ENCODE measurements at regions not wholly inside any gene's neighbourhood (a gene's known extent, or its start where the extent isn't known, plus 50 kb on each side); places are given as distances from the start of the nearest gene placed in this dataset.
"Not testable (repeated sequence)": the region's sequence is repeated elsewhere in the genome, so short reads cannot be mapped to it uniquely, and the experiment has no call there.

DNA sequence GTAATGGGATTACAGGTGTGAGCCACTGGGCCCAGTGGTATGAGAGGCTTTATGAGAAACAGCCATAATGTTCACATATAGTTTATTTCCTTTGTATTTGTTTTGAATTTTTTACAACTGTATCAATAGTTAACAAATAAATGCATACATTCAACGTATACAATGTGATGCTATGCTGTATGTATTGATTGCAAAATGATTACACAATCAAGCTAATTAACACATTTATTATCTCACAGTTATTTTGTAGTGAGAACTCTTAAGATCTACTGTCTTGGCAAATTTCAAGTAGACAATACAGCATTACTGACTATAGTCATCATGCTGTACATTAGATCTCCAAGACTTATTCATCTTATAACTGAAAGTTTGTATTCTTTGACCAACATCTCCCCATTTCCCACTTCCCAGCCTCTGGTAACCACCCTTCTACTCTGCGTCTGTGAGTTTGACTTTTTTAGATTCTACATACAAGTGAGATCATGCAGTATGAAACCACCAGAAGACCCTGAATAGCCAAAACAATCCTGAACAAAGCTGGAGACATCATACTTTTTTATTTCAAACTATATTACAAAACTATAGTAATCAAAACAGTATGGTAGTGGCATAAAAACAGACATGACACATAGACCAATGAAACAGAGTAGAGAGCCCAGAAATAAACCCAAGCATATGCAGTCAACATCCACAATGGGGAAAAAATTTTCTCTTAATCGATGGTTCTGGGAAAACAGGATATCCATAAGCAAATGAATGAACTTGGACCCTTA is 157.2 kb upstream of the RREB1 start:
- ChIA-PET CTCF (no interaction called here), POLR2A (no interaction called here)
- H3K27ac ChIP-seq (ENCODE audit: low read depth, low read length) = no peak overlapping the region
- H3K9me3 ChIP-seq (ENCODE audit: low read length) = no peaks in the 10 kb centered on the region
- H3K27ac Mint-ChIP-seq = no peak overlapping the region
- H3K4me1 ChIP-seq (ENCODE audit: insufficient read depth, low read length) = no peaks in the 10 kb centered on the region
- no peak overlapping the region for H3K4me3 ChIP-seq (ENCODE audit: low read length)
- H3K27me3 Mint-ChIP-seq = peaks cover 3 to 8% of the 10 kb centered on the region in 2 donors
- peaks cover 0 to 3% (median 2%) of the 10 kb centered on the region in 3 donors for H3K36me3 Mint-ChIP-seq
- H3K4me1 Mint-ChIP-seq = no peaks in the 10 kb centered on the region
- H3K4me3 Mint-ChIP-seq = no peak overlapping the region
- DNase-seq = no peak
- peaks cover 7 to 14% (median 12%) of the 10 kb centered on the region in 5 donors for H3K9me3 Mint-ChIP-seq
- H3K36me3 ChIP-seq (ENCODE audit: insufficient read depth, low read length) = no peaks in the 10 kb centered on the region
- H3K27me3 ChIP-seq (ENCODE audit: insufficient read depth, low read length, poor library complexity, severe bottlenecking) = no peaks in the 10 kb centered on the region

- H3K4me3 ChIP-seq (ENCODE audit: low read length) = no peak overlapping the region
- Mint-ChIP-seq H3K36me3 (peaks cover 0 to 3% (median 2%) of the 10 kb centered on the region in 3 donors), H3K9me3 (peaks cover 7 to 14% (median 12%) of the 10 kb centered on the region in 5 donors), H3K4me3 (no peak overlapping the region), H3K27me3 (peaks cover 3 to 9% of the 10 kb centered on the region in 2 donors), H3K27ac (no peak overlapping the region), H3K4me1 (no peaks in the 10 kb centered on the region)
- no peaks in the 10 kb centered on the region for H3K9me3 ChIP-seq (ENCODE audit: low read length)
- no peaks in the 10 kb centered on the region for H3K4me1 ChIP-seq (ENCODE audit: insufficient read depth, low read length)
- no peak overlapping the region for H3K27ac ChIP-seq (ENCODE audit: low read depth, low read length)
- ChIA-PET CTCF (no interaction called here), POLR2A (no interaction called here)
- no peaks in the 10 kb centered on the region for H3K27me3 ChIP-seq (ENCODE audit: insufficient read depth, low read length, poor library complexity, severe bottlenecking)
- DNase-seq = no peak
- H3K36me3 ChIP-seq (ENCODE audit: insufficient read depth, low read length) = no peaks in the 10 kb centered on the region
Observed at GRCh38 chr6:6951355-6951754, 156.4 kb upstream of the RREB1 start.

GRCh38 chr6:6952484-6952883 is 155.3 kb upstream of the RREB1 start:
- peaks cover 0 to 3% (median 3%) of the 10 kb centered on the region in 3 donors for H3K36me3 Mint-ChIP-seq
- H3K9me3 ChIP-seq (ENCODE audit: low read length) = no peaks in the 10 kb centered on the region
- no peak overlapping the region for H3K27ac Mint-ChIP-seq
- no peaks in the 10 kb centered on the region for H3K27me3 ChIP-seq (ENCODE audit: insufficient read depth, low read length, poor library complexity, severe bottlenecking)
- H3K4me1 Mint-ChIP-seq = no peaks in the 10 kb centered on the region
- ChIA-PET POLR2A (no interaction called here), CTCF (interaction anchor here (1.4 kb wide), 1 partner anchor 8 kb away, joined by 4 read pairs; no protein-coding TSS in a partner anchor)
- DNase-seq = no peak
- no peaks in the 10 kb centered on the region for H3K36me3 ChIP-seq (ENCODE audit: insufficient read depth, low read length)
- H3K9me3 Mint-ChIP-seq = peaks cover 7 to 14% (median 12%) of the 10 kb centered on the region in 5 donors
- H3K4me1 ChIP-seq (ENCODE audit: insufficient read depth, low read length) = no peaks in the 10 kb centered on the region
- no peak overlapping the region for H3K4me3 ChIP-seq (ENCODE audit: low read length)
- no peak overlapping the region for H3K27ac ChIP-seq (ENCODE audit: low read depth, low read length)
- peaks cover 6 to 14% of the 10 kb centered on the region in 2 donors for H3K27me3 Mint-ChIP-seq
- H3K4me3 Mint-ChIP-seq = no peak overlapping the region

- H3K27ac ChIP-seq (ENCODE audit: low read depth, low read length); H3K27ac Mint-ChIP-seq; H3K4me1 Mint-ChIP-seq; H3K4me3 Mint-ChIP-seq; H3K36me3 Mint-ChIP-seq; H3K4me1 ChIP-seq (ENCODE audit: insufficient read depth, low read length); H3K4me3 ChIP-seq (ENCODE audit: low read length); H3K36me3 ChIP-seq (ENCODE audit: insufficient read depth, low read length); H3K27me3 ChIP-seq (ENCODE audit: insufficient read depth, low read length, poor library complexity, severe bottlenecking); POLR2A ChIA-PET; H3K9me3 ChIP-seq (ENCODE audit: low read length); DNase-seq: not testable (repeated sequence)
- Mint-ChIP-seq H3K27me3 (peaks cover 6 to 14% of the 10 kb centered on the region in 2 donors), H3K9me3 (peaks cover 7 to 14% (median 12%) of the 10 kb centered on the region in 5 donors)
- CTCF ChIA-PET = interaction anchor here (1.4 kb wide), 1 partner anchor 8 kb away, joined by 4 read pairs; no protein-coding TSS in a partner anchor
Observed at GRCh38 chr6:6952927-6953326, 154.8 kb upstream of the RREB1 start.

GRCh38 chr6:6960571-6961251 is 147.1 kb upstream of the RREB1 start:
- Histone ChIP-seq H3K9me3 (ENCODE audit: low read length) (no peaks in the 10 kb centered on the region), H3K36me3 (ENCODE audit: insufficient read depth, low read length) (no peaks in the 10 kb centered on the region), H3K4me1 (ENCODE audit: insufficient read depth, low read length) (no peaks in the 10 kb centered on the region), H3K27ac (ENCODE audit: low read depth, low read length) (no peak overlapping the region), H3K4me3 (ENCODE audit: low read length) (no peak overlapping the region), H3K27me3 (ENCODE audit: insufficient read depth, low read length, poor library complexity, severe bottlenecking) (no peaks in the 10 kb centered on the region)
- no peak for DNase-seq
- CTCF ChIA-PET = interaction anchor here (1.6 kb wide), 1 partner anchor 8 kb away, joined by 4 read pairs; no protein-coding TSS in a partner anchor
- H3K27ac Mint-ChIP-seq = no peak overlapping the region
- H3K9me3 Mint-ChIP-seq = peaks cover 0 to 2% (median 0%) of the 10 kb centered on the region in 5 donors
- H3K4me3 Mint-ChIP-seq = no peak overlapping the region
- POLR2A ChIA-PET = no interaction called here
- H3K36me3 Mint-ChIP-seq = peaks cover 0 to 1% (median 0%) of the 10 kb centered on the region in 3 donors
- H3K27me3 Mint-ChIP-seq = peaks cover 5 to 22% of the 10 kb centered on the region in 2 donors
- no peaks in the 10 kb centered on the region for H3K4me1 Mint-ChIP-seq

- Mint-ChIP-seq H3K9me3 (peaks cover 0 to 2% (median 0%) of the 10 kb centered on the region in 5 donors), H3K4me1 (no peaks in the 10 kb centered on the region), H3K27ac (no peak overlapping the region), H3K36me3 (no peaks in the 10 kb centered on the region), H3K4me3 (no peak overlapping the region), H3K27me3 (peaks cover 2 to 16% of the 10 kb centered on the region in 2 donors)
- Histone ChIP-seq H3K36me3 (ENCODE audit: insufficient read depth, low read length) (no peaks in the 10 kb centered on the region), H3K27me3 (ENCODE audit: insufficient read depth, low read length, poor library complexity, severe bottlenecking) (no peaks in the 10 kb centered on the region), H3K27ac (ENCODE audit: low read depth, low read length) (no peak overlapping the region), H3K4me3 (ENCODE audit: low read length) (no peak overlapping the region), H3K4me1 (ENCODE audit: insufficient read depth, low read length) (no peaks in the 10 kb centered on the region), H3K9me3 (ENCODE audit: low read length) (no peaks in the 10 kb centered on the region)
- CTCF ChIA-PET = no interaction called here
- no peak for DNase-seq
- POLR2A ChIA-PET = no interaction called here
Observed at GRCh38 chr6:6962086-6962485, 145.7 kb upstream of the RREB1 start.

- ChIA-PET CTCF (no interaction called here), POLR2A (no interaction called here)
- no peaks in the 10 kb centered on the region for H3K4me1 ChIP-seq (ENCODE audit: insufficient read depth, low read length)
- DNase-seq = no peak
- no peak overlapping the region for H3K4me3 ChIP-seq (ENCODE audit: low read length)
- Mint-ChIP-seq H3K9me3 (peaks cover 0 to 2% (median 0%) of the 10 kb centered on the region in 5 donors), H3K4me3 (no peak overlapping the region), H3K4me1 (no peaks in the 10 kb centered on the region), H3K27ac (no peak overlapping the region), H3K36me3 (no peaks in the 10 kb centered on the region), H3K27me3 (peaks cover 2 to 16% of the 10 kb centered on the region in 2 donors)
- H3K9me3 ChIP-seq (ENCODE audit: low read length) = no peaks in the 10 kb centered on the region
- no peaks in the 10 kb centered on the region for H3K36me3 ChIP-seq (ENCODE audit: insufficient read depth, low read length)
- H3K27ac ChIP-seq (ENCODE audit: low read depth, low read length) = no peak overlapping the region
- H3K27me3 ChIP-seq (ENCODE audit: insufficient read depth, low read length, poor library complexity, severe bottlenecking) = no peaks in the 10 kb centered on the region
Observed at GRCh38 chr6:6962699-6963098, 145.1 kb upstream of the RREB1 start.

DNA sequence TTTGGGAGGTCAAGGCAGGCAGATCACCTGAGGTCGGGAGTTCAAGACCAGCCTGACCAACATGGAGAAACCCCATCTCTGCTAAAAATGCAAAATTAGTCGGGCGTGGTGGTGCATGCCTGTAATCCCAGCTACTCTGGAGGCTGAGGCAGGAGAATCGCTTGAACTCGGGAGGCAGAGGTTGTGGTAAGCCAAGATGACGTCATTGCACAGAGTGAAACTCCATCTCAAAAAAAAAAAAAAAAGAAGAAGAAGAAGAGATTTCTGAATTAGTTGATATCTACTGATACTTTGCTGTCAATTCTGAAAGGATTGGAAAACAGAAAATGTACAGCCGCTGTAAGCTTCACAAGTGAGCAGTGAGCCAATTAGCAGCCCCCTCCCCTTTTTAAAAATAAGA is 144.4 kb upstream of the RREB1 start:
- H3K27ac Mint-ChIP-seq; H3K36me3 ChIP-seq (ENCODE audit: insufficient read depth, low read length); H3K27me3 ChIP-seq (ENCODE audit: insufficient read depth, low read length, poor library complexity, severe bottlenecking); H3K9me3 Mint-ChIP-seq; H3K4me3 ChIP-seq (ENCODE audit: low read length); H3K4me1 ChIP-seq (ENCODE audit: insufficient read depth, low read length); H3K9me3 ChIP-seq (ENCODE audit: low read length); H3K4me3 Mint-ChIP-seq; H3K4me1 Mint-ChIP-seq; H3K36me3 Mint-ChIP-seq; DNase-seq; H3K27ac ChIP-seq (ENCODE audit: low read depth, low read length); CTCF ChIA-PET; POLR2A ChIA-PET: not testable (repeated sequence)
- H3K27me3 Mint-ChIP-seq = peaks cover under 1 to 16% of the 10 kb centered on the region in 2 donors

Measured in CD8-positive, alpha-beta memory T cell (primary cell).